Skeletal muscle satellite cell (primary cell): ENCODE measurements at regions not wholly inside any gene's neighbourhood (a gene's known extent, or its start where the extent isn't known, plus 50 kb on each side); places are given as distances from the start of the nearest gene placed in this dataset.

ENCODE experiments used
- H3K27me3 ChIP-seq: 2 replicates; pipeline ENCODE4 v1.7.0; 2013; ENCODE audit warnings: low read length; ENCODE audit not compliant: control insufficient read depth, insufficient read depth
- H3K36me3 ChIP-seq: 2 replicates; pipeline ENCODE4 v1.7.0; 2013; ENCODE audit warnings: mild to moderate bottlenecking, control low read depth, low read length; ENCODE audit not compliant: insufficient read depth
- H3K4me1 ChIP-seq: 2 replicates; pipeline ENCODE4 v1.7.0; 2013; ENCODE audit warnings: low read length; ENCODE audit not compliant: control insufficient read depth, insufficient read depth
- H3K4me2 ChIP-seq: 2 replicates; pipeline ENCODE4 v1.7.0; 2013; ENCODE audit warnings: mild to moderate bottlenecking, low read length
- H3K4me3 ChIP-seq: 2 replicates; pipeline ENCODE4 v1.7.0; 2013; ENCODE audit warnings: low read length
- H3K9ac ChIP-seq: 2 replicates; pipeline ENCODE4 v1.7.0; 2013; ENCODE audit warnings: mild to moderate bottlenecking, low read depth, low read length, moderate library complexity
- H3K9me3 ChIP-seq: replicated peaks from 2 replicates; pipeline ENCODE4 v1.7.0; 2013; ENCODE audit warnings: mild to moderate bottlenecking, control low read depth, low read length

DNA sequence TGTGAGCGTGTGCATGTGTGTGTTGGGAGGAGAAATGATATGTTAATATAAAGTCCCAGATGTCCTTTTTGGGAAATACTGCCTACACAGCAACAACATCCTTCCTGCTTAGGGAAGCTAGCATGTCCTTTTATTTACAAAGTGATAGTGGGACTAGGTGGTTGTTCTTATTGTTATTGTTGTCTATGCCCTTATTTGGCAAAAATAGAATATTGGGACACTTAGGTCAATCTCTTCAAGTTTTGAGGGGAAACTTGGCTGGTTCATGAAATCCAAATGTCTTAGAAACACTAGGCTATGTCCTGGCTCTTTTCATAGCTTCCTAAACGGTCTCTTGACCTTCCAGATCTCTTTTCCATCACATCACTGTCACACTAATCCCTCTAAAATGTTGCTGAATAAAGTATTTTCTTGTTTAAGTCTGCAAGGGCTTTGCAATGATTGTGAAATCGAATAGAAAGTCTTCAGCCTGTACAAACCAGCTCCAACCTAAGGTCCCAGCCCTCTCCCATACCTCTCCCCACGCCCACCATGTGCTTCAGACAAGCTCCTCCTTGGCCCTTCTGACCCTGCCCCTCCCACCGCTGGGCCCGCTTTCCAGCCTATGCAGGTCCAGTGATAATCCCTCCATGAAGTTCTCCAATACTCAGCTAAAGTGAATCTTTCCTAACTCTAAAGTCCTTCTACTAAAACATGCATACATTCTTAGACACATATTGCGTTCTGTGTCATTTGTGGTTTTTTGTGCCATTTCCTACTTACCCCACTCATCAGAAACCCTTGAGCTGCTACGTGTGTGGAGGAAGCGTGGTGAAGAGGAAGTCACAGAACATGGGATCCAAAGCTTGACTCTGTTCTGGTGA is 205.1 kb downstream of the LY86 start:
- Histone ChIP-seq H3K9me3 (no peaks in the 10 kb centered on the region), H3K9ac (no peak overlapping the region), H3K4me3 (no peak overlapping the region), H3K4me1 (no peaks in the 10 kb centered on the region), H3K36me3 (no peaks in the 10 kb centered on the region), H3K4me2 (no peak overlapping the region), H3K27me3 (peaks cover 13% of the 10 kb centered on the region)

DNA sequence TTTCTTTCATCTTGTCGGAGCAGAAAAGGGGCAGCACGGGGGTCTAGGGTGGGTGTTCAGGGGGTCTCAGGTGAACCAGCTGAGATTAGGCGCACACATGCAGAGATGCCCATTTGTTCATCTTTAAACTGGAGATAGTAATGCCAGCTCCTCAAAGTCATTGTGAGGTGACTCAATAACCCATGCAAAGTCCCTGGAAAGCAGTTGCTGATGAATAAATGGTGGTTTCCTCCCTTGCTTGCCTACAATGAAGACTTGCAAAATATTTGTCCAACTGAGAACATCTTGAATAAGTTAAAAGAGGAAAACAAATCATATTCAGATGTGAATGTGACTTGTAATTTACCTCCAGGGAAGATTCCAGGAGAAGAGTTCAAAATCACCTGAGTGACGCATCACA is 206.9 kb downstream of the LY86 start:
- H3K4me3 ChIP-seq: no peak overlapping the region
- peaks cover 13% of the 10 kb centered on the region for H3K27me3 ChIP-seq
- H3K4me2 ChIP-seq: no peak overlapping the region
- no peak overlapping the region for H3K9ac ChIP-seq
- H3K9me3 ChIP-seq: no peaks in the 10 kb centered on the region
- H3K4me1 ChIP-seq: no peaks in the 10 kb centered on the region
- no peaks in the 10 kb centered on the region for H3K36me3 ChIP-seq

DNA sequence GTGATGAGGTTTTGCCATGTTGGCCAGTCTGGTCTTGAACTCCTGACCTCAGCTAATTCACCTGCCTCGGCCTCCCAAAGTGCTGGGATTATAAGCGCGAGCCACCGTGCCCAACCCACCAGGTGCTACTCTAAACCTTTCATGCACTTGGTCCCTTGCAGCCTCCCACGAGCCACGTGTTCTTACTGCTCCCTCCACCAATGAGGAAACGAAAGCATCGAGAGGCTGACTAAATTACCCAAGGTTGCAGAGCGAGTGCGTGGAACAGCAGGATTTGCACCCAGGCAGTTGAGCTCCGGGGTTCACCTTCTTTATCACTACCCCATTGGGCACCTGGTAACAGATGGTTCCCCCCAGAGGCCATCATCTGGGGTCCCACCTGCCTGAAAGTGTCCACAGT is 208.3 kb downstream of the LY86 start:
- Histone ChIP-seq H3K9me3 (no peaks in the 10 kb centered on the region), H3K4me3 (no peak overlapping the region), H3K9ac (no peak overlapping the region), H3K36me3 (no peaks in the 10 kb centered on the region), H3K4me2 (no peak overlapping the region), H3K27me3 (peaks cover 13% of the 10 kb centered on the region), H3K4me1 (no peaks in the 10 kb centered on the region)

DNA sequence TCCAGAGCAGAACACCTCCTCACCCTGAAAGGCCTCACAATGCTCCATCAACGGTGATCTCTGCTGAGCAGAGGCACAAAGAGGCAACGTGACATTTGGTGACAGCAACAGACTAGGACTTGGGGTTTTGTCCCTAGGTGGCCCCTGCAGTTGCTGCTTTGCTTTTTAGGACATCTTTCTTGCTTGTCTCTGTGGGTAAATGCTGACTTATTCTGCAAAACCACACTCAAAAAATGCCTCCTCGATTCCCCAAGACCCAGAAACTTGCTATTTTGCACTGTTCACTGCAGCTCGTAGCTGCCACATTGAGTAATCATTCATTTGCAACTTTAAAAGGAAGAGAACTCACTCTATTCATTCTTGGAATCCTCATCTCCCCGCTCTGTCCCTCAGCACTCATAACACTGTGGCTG is 209.9 kb downstream of the LY86 start:
- H3K27me3 ChIP-seq: peaks cover 13% of the 10 kb centered on the region
- no peaks in the 10 kb centered on the region for H3K9me3 ChIP-seq
- no peak overlapping the region for H3K4me2 ChIP-seq
- no peaks in the 10 kb centered on the region for H3K36me3 ChIP-seq
- no peak overlapping the region for H3K9ac ChIP-seq
- no peaks in the 10 kb centered on the region for H3K4me1 ChIP-seq
- H3K4me3 ChIP-seq: no peak overlapping the region

DNA sequence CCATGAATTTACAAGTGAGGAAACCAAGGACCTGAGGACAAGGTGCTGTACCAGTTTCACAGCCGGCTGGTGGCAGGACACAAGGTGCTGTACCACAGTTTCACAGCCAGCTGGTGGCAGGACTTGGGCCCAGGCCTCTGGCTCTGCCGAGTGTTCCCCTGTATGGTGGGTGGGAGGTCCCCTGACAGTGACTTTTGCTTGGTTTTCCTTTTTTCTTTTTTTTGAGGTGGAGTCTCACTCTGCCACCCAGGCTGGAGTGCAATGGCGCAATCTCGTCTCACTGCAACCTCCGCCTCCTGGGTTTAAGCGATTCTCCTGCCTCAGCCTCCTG is 212.4 kb downstream of the LY86 start:
- Histone ChIP-seq H3K4me2 (no peak overlapping the region), H3K4me3 (no peak overlapping the region), H3K4me1 (no peaks in the 10 kb centered on the region), H3K27me3 (peaks cover 11% of the 10 kb centered on the region), H3K9me3 (no peaks in the 10 kb centered on the region), H3K36me3 (no peaks in the 10 kb centered on the region), H3K9ac (no peak overlapping the region)

DNA sequence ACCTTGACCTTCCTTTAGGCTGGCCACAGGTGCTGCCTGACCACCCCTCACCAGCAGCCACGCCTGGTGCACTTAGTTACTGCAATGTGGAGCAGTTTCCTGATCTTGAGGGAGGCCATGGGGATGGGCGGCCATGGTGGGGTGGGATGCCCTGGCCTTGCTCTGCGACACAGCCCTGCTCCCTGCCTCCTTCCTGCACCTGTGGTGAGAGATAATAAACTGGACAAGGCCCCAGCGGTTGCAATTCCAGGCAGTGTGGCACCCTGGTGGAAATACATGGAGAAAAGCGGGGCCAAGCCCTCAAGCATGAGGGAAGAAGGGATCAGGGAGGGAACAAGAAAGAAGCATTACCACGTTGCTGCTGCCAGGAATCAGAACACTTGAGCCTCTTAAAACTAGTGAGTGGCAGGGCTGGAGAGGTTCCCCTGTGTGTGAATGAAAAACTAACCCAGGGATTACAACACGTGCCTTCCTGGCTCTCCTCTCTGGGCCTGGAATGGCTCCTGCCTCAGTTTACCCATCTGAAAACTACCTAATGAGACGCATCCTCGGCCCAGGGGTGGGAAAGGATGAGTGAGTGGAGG is 213.2 kb downstream of the LY86 start:
- peaks cover 13% of the 10 kb centered on the region for H3K27me3 ChIP-seq
- H3K4me3 ChIP-seq: no peak overlapping the region
- H3K4me2 ChIP-seq: no peak overlapping the region
- H3K9ac ChIP-seq: no peak overlapping the region
- no peaks in the 10 kb centered on the region for H3K9me3 ChIP-seq
- H3K36me3 ChIP-seq: no peaks in the 10 kb centered on the region
- H3K4me1 ChIP-seq: no peaks in the 10 kb centered on the region

DNA sequence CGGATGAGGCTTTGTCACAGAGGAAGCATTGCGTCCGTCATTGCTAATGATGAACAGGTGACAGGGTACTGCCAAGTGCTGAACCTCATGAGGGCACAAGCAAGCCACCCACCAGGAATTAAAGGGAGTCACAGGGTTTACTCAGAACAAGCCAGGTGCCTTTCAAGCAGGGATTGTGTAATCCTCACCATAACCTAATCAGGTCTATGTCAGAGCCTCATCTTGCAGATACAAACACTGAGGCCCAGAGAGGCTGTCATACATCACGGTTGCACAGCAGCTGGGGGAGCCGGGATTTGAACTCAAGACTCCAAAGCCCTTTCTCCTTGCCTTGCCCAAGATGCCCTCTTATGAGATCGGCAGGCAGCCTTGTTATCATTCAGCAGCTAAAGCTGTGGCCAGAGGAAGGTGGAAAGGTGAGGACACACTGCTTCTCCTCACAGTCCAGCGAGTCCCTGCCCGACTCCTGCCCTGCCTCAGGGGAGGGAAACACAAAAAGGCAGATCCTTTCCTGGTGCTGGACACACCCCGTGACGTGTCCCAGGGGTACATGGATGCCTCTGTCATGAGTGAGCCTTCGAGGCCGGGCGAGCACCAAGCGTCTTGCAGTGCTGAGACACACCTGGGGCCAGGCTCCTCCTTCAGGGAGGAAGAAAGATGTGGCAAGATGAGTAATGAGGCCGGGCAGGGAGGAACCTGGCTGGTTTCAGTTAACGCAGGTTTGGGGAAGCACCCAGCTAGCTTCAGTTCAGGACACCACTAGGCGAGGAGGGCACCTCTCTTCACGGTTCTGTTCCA is 214.9 kb downstream of the LY86 start:
- no peak overlapping the region for H3K9ac ChIP-seq
- no peaks in the 10 kb centered on the region for H3K9me3 ChIP-seq
- no peak overlapping the region for H3K4me2 ChIP-seq
- H3K4me1 ChIP-seq: no peaks in the 10 kb centered on the region
- no peaks in the 10 kb centered on the region for H3K36me3 ChIP-seq
- H3K4me3 ChIP-seq: no peak overlapping the region
- peaks cover 6% of the 10 kb centered on the region for H3K27me3 ChIP-seq

DNA sequence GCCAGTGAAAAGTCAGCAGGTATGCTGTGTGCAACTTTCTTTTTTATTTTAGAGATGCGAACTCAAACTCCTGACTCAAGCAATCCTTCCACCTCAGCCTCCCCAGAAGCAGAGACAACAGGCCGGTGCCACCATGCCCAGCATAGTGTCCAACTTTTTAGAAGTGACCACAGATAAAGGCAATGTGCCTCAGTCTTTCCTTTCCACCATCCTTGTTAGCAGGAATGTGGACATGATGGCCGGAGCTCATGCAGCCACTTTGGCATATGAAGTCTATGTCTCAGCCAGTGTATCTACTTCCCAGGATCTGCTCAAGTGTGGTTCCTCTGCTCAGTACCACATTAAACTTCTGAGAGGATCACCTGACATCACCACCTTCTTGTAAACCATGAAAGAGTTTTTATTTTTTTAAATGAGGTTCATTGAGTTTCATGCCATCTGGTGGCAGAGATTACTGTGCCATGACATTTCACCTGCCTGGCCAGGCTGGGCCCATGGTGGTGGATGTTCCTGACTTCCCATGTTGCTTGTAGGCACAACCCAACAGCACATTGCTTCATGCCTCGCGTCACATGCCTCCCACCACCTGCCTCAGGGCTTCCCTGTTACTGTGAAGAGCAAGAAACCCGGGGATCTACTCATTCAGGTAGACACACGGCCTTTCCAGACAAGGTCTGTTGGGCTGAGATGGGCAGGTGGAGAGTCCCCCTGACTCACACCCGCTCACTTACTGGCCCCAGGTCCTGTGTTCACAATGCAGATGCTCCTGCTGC is 216.5 kb downstream of the LY86 start:
- Histone ChIP-seq H3K27me3 (peaks cover 6% of the 10 kb centered on the region), H3K4me3 (no peak overlapping the region), H3K4me2 (no peak overlapping the region), H3K9ac (no peak overlapping the region), H3K36me3 (no peaks in the 10 kb centered on the region), H3K4me1 (no peaks in the 10 kb centered on the region), H3K9me3 (no peaks in the 10 kb centered on the region)

DNA sequence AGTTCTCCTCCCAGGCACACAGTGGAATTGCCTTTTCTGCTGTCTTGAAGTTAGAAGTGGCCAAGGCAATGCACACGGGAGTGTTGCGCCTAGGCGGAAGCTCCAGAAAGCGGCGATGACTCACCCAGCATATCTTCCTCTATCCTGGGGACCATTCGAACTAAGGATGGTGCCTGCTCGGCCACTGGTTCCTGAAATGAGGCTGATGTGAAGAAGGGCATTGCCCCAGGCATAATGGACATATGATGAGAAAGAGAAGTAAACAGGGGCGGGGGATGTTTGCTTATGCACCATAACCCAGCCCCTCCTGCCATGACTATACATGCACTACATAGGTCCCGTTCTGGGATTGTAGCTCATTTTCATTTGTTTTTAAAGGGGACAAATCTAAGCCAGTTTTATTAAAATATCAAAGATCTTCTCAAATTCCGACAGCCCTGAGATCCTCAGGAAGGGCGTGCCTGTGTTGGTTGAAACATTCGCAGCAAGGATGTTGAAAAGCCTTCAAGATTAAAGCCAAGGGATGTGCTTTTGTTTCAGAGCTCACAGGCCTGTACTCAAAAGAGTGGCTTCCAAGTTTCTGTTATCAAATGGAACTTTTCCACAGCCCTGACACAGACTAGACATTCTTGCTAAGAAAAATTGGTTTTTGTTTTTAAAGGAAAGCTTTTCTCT is 218.5 kb downstream of the LY86 start:
- H3K9me3 ChIP-seq: no peaks in the 10 kb centered on the region
- H3K4me2 ChIP-seq: no peak overlapping the region
- no peaks in the 10 kb centered on the region for H3K36me3 ChIP-seq
- H3K4me1 ChIP-seq: peaks cover 12% of the 10 kb centered on the region
- H3K9ac ChIP-seq: no peak overlapping the region
- H3K4me3 ChIP-seq: no peak overlapping the region
- H3K27me3 ChIP-seq: peaks cover 6% of the 10 kb centered on the region

DNA sequence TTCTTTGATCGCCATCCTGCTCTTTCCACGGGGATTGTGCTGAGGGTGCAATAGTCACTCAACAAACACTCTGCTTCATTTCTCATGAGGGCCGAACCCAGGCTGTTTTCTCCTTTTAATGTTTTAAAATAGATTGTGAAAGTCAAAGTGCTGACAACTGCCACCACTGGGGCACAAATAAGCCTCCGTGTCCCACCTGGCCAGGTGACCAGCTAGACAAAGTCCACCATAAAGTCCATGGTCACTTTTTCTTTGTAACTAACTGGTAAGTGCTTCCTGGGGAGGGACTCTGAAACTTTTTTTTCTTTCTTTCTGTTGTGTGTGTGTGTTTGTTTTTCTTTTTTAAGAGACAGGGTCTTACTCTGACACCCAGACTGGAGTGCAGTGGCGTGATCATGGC is 219.8 kb downstream of the LY86 start:
- H3K27me3 ChIP-seq: peaks cover 6% of the 10 kb centered on the region
- H3K9me3 ChIP-seq: no peaks in the 10 kb centered on the region
- no peak overlapping the region for H3K9ac ChIP-seq
- no peaks in the 10 kb centered on the region for H3K36me3 ChIP-seq
- H3K4me1 ChIP-seq: peaks cover 12% of the 10 kb centered on the region
- H3K4me2 ChIP-seq: no peak overlapping the region
- H3K4me3 ChIP-seq: no peak overlapping the region

DNA sequence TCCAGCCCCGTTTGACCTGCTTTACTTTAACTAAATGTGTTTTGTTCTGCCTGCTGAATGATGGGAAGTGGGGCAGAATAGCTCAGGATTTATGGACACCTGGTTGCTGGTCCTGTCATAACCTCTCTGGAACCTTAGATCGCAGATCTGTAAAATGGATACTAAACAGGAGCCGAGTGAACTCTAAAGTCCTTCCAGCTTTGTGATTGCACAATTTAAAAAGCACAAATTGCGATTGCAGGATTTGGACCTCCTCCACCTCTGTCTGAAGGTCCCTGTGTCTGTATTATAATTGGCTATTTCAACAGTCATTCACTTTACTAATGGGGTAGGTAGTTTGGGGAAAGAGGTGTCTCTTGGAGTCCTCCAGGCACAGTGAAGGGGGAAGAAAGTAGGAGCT is 220.4 kb downstream of the LY86 start:
- Histone ChIP-seq H3K27me3 (peaks cover 2% of the 10 kb centered on the region), H3K36me3 (no peaks in the 10 kb centered on the region), H3K4me3 (no peak overlapping the region), H3K9ac (no peak overlapping the region), H3K4me1 (peaks cover 12% of the 10 kb centered on the region), H3K4me2 (no peak overlapping the region), H3K9me3 (no peaks in the 10 kb centered on the region)
